IMR-90 (cell line): ENCODE measurements at regions not wholly inside any gene's neighbourhood (a gene's known extent, or its start where the extent isn't known, plus 50 kb on each side); places are given as distances from the start of the nearest gene placed in this dataset.
"Not testable (repeated sequence)": the region's sequence is repeated elsewhere in the genome, so short reads cannot be mapped to it uniquely, and the experiment has no call there.

ENCODE experiments used
- ATAC-seq: fragments of 200-7000 bp; cut with Tn5 transposase; 2 replicates; pipeline ENCODE4 v1.9.1; 2020; ENCODE audit warnings: low read depth, mild to moderate bottlenecking, moderate library complexity
- BruUV-seq: library from RNA; stranded (reverse); fragments of 400-500 nt; replicated peaks from 2 replicates; lab custom pipeline; 2021; lab: Mats Ljungman, UMichigan
- CTCF ChIA-PET: fragments of 300-600 bp; formaldehyde crosslinking; extraction: SDS; loops from one replicate; lab custom pipeline; 2021; ENCODE audit warnings: antibody characterized with exemption; lab: Yijun Ruan, JAX
- POLR2A ChIA-PET: fragments of 300-600 bp; sonication (Branson Sonifier 250); formaldehyde crosslinking; loops from one replicate; lab custom pipeline; 2022; ENCODE audit warnings: antibody characterized with exemption; ENCODE audit not compliant: unreplicated experiment; lab: Charles Lee
- DNase-seq: peaks from one replicate; pipeline ENCODE4 v3.0.0; 2013
- H2AFZ ChIP-seq: replicated peaks from 2 replicates; pipeline ENCODE3; 2013; ENCODE audit warnings: low read length, mild to moderate bottlenecking; ENCODE audit not compliant: poor library complexity
- H2AK5ac ChIP-seq: 2 replicates; pipeline ENCODE4 v1.6.1; 2013; ENCODE audit warnings: low read depth, low read length, inconsistent platforms
- H2AK9ac ChIP-seq: replicated peaks from 2 replicates; pipeline ENCODE3; 2013; ENCODE audit warnings: mild to moderate bottlenecking, low read depth, low read length, moderate library complexity; ENCODE audit not compliant: poor library complexity
- H2BK120ac ChIP-seq: 2 replicates; pipeline ENCODE4 v1.6.1; 2013; ENCODE audit warnings: low read depth, low read length, inconsistent platforms
- H2BK15ac ChIP-seq: 3 replicates; pipeline ENCODE4 v1.6.1; 2013; ENCODE audit warnings: low read depth, low read length, inconsistent platforms
- H2BK20ac ChIP-seq: 2 replicates; pipeline ENCODE4 v1.6.1; 2013; ENCODE audit warnings: low read depth, mild to moderate bottlenecking, inconsistent platforms, low read length, moderate library complexity
- H2BK5ac ChIP-seq: 2 replicates; pipeline ENCODE4 v1.6.1; 2013; ENCODE audit warnings: mild to moderate bottlenecking, low read depth, low read length, inconsistent platforms; ENCODE audit not compliant: poor library complexity, severe bottlenecking
- H3K14ac ChIP-seq: replicated peaks from 2 replicates; pipeline ENCODE4 v1.6.1; 2013; ENCODE audit warnings: low read depth, low read length, inconsistent platforms
- H3K18ac ChIP-seq: 2 replicates; pipeline ENCODE4 v1.6.1; 2013; ENCODE audit warnings: low read depth, low read length, control low read depth
- H3K23ac ChIP-seq: 2 replicates; pipeline ENCODE4 v1.6.1; 2013; ENCODE audit warnings: low read depth, low read length, inconsistent platforms
- H3K27ac ChIP-seq: 2 replicates; pipeline ENCODE4 v1.5.1; 2013; ENCODE audit warnings: mild to moderate bottlenecking, control low read depth, low read length; ENCODE audit not compliant: insufficient read depth
- H3K27me3 ChIP-seq: 2 replicates; pipeline ENCODE4 v1.6.1; 2013; ENCODE audit warnings: low read length; ENCODE audit not compliant: control insufficient read depth, insufficient read depth
- H3K36me3 ChIP-seq: 2 replicates; pipeline ENCODE4 v1.6.1; 2013; ENCODE audit warnings: low read length, mixed read lengths; ENCODE audit not compliant: control insufficient read depth, insufficient read depth
- H3K4ac ChIP-seq: 2 replicates; pipeline ENCODE4 v1.6.1; 2013; ENCODE audit warnings: low read depth, low read length, inconsistent platforms
- H3K4me1 ChIP-seq: 2 replicates; pipeline ENCODE4 v1.6.1; 2013; ENCODE audit warnings: low read length, mixed read lengths; ENCODE audit not compliant: control insufficient read depth, insufficient read depth
- H3K4me2 ChIP-seq: 2 replicates; pipeline ENCODE4 v1.6.1; 2013; ENCODE audit warnings: low read depth, mild to moderate bottlenecking, control low read depth, low read length, moderate library complexity
- H3K4me3 ChIP-seq: 2 replicates; pipeline ENCODE4 v1.5.1; 2013; ENCODE audit warnings: low read depth, mild to moderate bottlenecking, control low read depth, low read length, moderate library complexity; ENCODE audit not compliant: insufficient read depth
- H3K56ac ChIP-seq: 2 replicates; pipeline ENCODE4 v1.6.1; 2013; ENCODE audit warnings: low read length, inconsistent platforms; ENCODE audit not compliant: insufficient read depth; ENCODE audit errors: extremely low read depth
- H3K79me1 ChIP-seq, 2 experiments: 2 replicates each; pipeline ENCODE4 v1.6.1; 2013; ENCODE audit warnings: low read length in 2 of 2, inconsistent platforms in 1 of 2, low read depth in 1 of 2
- H3K9ac ChIP-seq: 2 replicates; pipeline ENCODE4 v1.6.1; 2013; ENCODE audit warnings: low read depth, low read length, control low read depth
- H3K9me1 ChIP-seq: 2 replicates; pipeline ENCODE4 v1.6.1; 2013; ENCODE audit warnings: low read length, inconsistent platforms; ENCODE audit not compliant: insufficient read depth
- H3K9me3 ChIP-seq: 2 replicates; pipeline ENCODE4 v1.6.1; 2013; ENCODE audit warnings: low read length; ENCODE audit not compliant: control insufficient read depth, insufficient read depth
- H4K20me1 ChIP-seq: 2 replicates; pipeline ENCODE4 v1.6.1; 2013; ENCODE audit warnings: low read length, inconsistent platforms; ENCODE audit not compliant: insufficient read depth
- H4K5ac ChIP-seq: 2 replicates; pipeline ENCODE4 v1.6.1; 2013; ENCODE audit warnings: mild to moderate bottlenecking, low read depth, low read length, control low read depth
- H4K8ac ChIP-seq, 2 experiments: 2 replicates each; pipeline ENCODE4 v1.6.1; 2013; ENCODE audit warnings: low read depth in 2 of 2, low read length in 2 of 2, control low read depth in 1 of 2, inconsistent platforms in 1 of 2
- H4K91ac ChIP-seq: 2 replicates; pipeline ENCODE4 v1.6.1; 2013; ENCODE audit warnings: low read depth, low read length, inconsistent platforms; ENCODE audit not compliant: insufficient read depth
- CHD1 ChIP-seq: IDR thresholded peaks from 2 replicates; pipeline ENCODE4 v1.6.1; 2012; ENCODE audit warnings: low read depth, low read length, improper control_type of control experiment
- MAFK ChIP-seq: IDR thresholded peaks from 2 replicates; pipeline ENCODE4 v1.6.1; 2012; ENCODE audit warnings: low read depth, low read length, improper control_type of control experiment
- MXI1 ChIP-seq: IDR thresholded peaks from 2 replicates; pipeline ENCODE4 v1.6.1; 2012; ENCODE audit warnings: low read depth, mild to moderate bottlenecking, low read length, moderate library complexity, borderline replicate concordance
- RAD21 ChIP-seq: IDR thresholded peaks from 2 replicates; pipeline ENCODE4 v1.6.1; 2012; ENCODE audit warnings: low read length, improper control_type of control experiment
- SMC3 ChIP-seq: fragments of 150-350 bp; IDR thresholded peaks from 2 replicates; pipeline ENCODE4 v1.6.1; 2016; ENCODE audit warnings: low read depth, mild to moderate bottlenecking, antibody characterized with exemption, low read length, moderate library complexity
- USF2 ChIP-seq: fragments of 150-350 bp; IDR thresholded peaks from 2 replicates; pipeline ENCODE4 v1.6.1; 2017; ENCODE audit warnings: mild to moderate bottlenecking, antibody characterized with exemption, low read length, low read depth
- WGBS, 2 experiments: methylation state at CpG; one replicate each; pipeline versions ENCODE4 v1.1.5 to v1.1.7; 2013; ENCODE audit warnings: missing lambda C conversion rate in 2 of 2; ENCODE audit not compliant: insufficient read length in 1 of 2; ENCODE audit errors: extremely low coverage in 2 of 2; 5-methylcytosine and 5-hydroxymethylcytosine counted together
- dilution Hi-C: fragments of 300-500 bp; cut with HindIII; formaldehyde crosslinking; loops from one replicate; pipeline ENCODE4 v1.14.3; 2018; ENCODE audit warnings: low sequenced_read_pairs; ENCODE audit not compliant: unreplicated experiment
- in situ Hi-C: fragments of 300-500 bp; cut with MboI; formaldehyde crosslinking; loops from 3 replicates; pipeline ENCODE4 v1.14.3; 2019; ENCODE audit warnings: low sequenced_read_pairs, inconsistent platforms, mixed read lengths
- intact Hi-C: fragments of 100-400 bp; cut with micrococcal nuclease; formaldehyde crosslinking; loops from 2 replicates; pipeline ENCODE4 v1.10.0; 2022

GRCh38 chr16:35605921-35606320 lies 2146.5 kb downstream of the TP53TG3F start:
- no peak overlapping the region for H2BK20ac ChIP-seq
- TF ChIP-seq SMC3 (no peak), MAFK (peak; percentile 53; the same call in 1 of the 2 replicates), RAD21 (no peak), MXI1 (no peak), CHD1 (no peak), USF2 (no peak)
- H4K5ac ChIP-seq, result no peak overlapping the region
- ChIA-PET POLR2A (no interaction called here), CTCF (no interaction called here)
- H3K14ac ChIP-seq, result no peak overlapping the region
- H3K9me3 ChIP-seq, result 0 out of 2 replicates have a peak, but pooled peaks cover 2% of the 10 kb centered on the region
- H4K91ac ChIP-seq, result no peak overlapping the region
- no peaks in the 10 kb centered on the region for H4K20me1 ChIP-seq
- H2BK120ac ChIP-seq, result no peak overlapping the region
- no peak overlapping the region for H2BK15ac ChIP-seq
- dilution Hi-C loops (no loop called here), in situ Hi-C loops (no loop called here), intact Hi-C loops (no loop called here)
- H3K4me1 ChIP-seq, result no peaks in the 10 kb centered on the region
- H3K4me2 ChIP-seq, result no peak overlapping the region
- no peak overlapping the region for H4K8ac ChIP-seq
- H2AK5ac ChIP-seq, result no peak overlapping the region
- H3K9ac ChIP-seq, result no peak overlapping the region
- no peak overlapping the region for H3K56ac ChIP-seq
- no peak overlapping the region for H3K4ac ChIP-seq
- no peaks in the 10 kb centered on the region for H3K9me1 ChIP-seq
- no peak overlapping the region for H2AFZ ChIP-seq
- H2BK5ac ChIP-seq, result no peak overlapping the region
- H3K4me3 ChIP-seq, result no peak overlapping the region
- no TSS peak for BruUV-seq
- ATAC-seq (no peak), DNase-seq (no peak)
- H3K18ac ChIP-seq, result no peak overlapping the region
- H3K23ac ChIP-seq, result no peak overlapping the region
- no peaks in the 10 kb centered on the region for H3K36me3 ChIP-seq
- WGBS, 2 experiments, result no CpG with 5 or more reads among the region's 1 CpG
- no peak overlapping the region for H2AK9ac ChIP-seq
- H3K27ac ChIP-seq, result no peak overlapping the region
- no peaks in the 10 kb centered on the region for H3K27me3 ChIP-seq
- H3K79me1 ChIP-seq, result no peaks in the 10 kb centered on the region

- ATAC-seq, result not testable (repeated sequence)
Measured at GRCh38 chr16:35614883-35615282, 2155.5 kb downstream of the TP53TG3F start.

More at GRCh38 chr16:35614883-35615282, 2155.5 kb downstream of the TP53TG3F start:
- H2AK9ac ChIP-seq, H3K4me3 ChIP-seq, H4K20me1 ChIP-seq, H3K56ac ChIP-seq, POLR2A ChIA-PET, H3K4me1 ChIP-seq, H2BK20ac ChIP-seq, H2BK5ac ChIP-seq, H2AFZ ChIP-seq, H3K9ac ChIP-seq, intact Hi-C loops, H4K91ac ChIP-seq, H2AK5ac ChIP-seq, in situ Hi-C loops, dilution Hi-C loops, H4K5ac ChIP-seq, H3K36me3 ChIP-seq, H3K27ac ChIP-seq, H3K79me1 ChIP-seq, H3K14ac ChIP-seq, H3K18ac ChIP-seq, DNase-seq, H3K4ac ChIP-seq, H3K27me3 ChIP-seq, H3K9me1 ChIP-seq, H3K4me2 ChIP-seq, H2BK15ac ChIP-seq, H2BK120ac ChIP-seq, H3K23ac ChIP-seq, H4K8ac ChIP-seq, BruUV-seq, CTCF ChIA-PET: not testable (repeated sequence)
- peaks cover 10% of the 10 kb centered on the region for H3K9me3 ChIP-seq
- WGBS, 2 experiments, result no CpG with 5 or more reads among the region's 2 CpGs
